Daoy (cell line): ENCODE measurements at regions not wholly inside any gene's neighbourhood (a gene's known extent, or its start where the extent isn't known, plus 50 kb on each side); places are given as distances from the start of the nearest gene placed in this dataset.

Experiments
- DNase-seq: peaks from one replicate; pipeline ENCODE4 v3.0.0-alpha.2; 2015; ENCODE audit warnings: low read depth

- no peak for DNase-seq
These were observed 202.1 kb upstream of the MEX3C start for GRCh38 chr18:51399491-51400122.

- no peak for DNase-seq
These were observed 203.2 kb upstream of the MEX3C start for GRCh38 chr18:51400721-51401120.

- no peak for DNase-seq
These were observed 204.4 kb upstream of the MEX3C start for GRCh38 chr18:51401912-51402311.

GRCh38 chr18:51404620-51405019 is 207.1 kb upstream of the MEX3C start:
- no peak for DNase-seq

DNA sequence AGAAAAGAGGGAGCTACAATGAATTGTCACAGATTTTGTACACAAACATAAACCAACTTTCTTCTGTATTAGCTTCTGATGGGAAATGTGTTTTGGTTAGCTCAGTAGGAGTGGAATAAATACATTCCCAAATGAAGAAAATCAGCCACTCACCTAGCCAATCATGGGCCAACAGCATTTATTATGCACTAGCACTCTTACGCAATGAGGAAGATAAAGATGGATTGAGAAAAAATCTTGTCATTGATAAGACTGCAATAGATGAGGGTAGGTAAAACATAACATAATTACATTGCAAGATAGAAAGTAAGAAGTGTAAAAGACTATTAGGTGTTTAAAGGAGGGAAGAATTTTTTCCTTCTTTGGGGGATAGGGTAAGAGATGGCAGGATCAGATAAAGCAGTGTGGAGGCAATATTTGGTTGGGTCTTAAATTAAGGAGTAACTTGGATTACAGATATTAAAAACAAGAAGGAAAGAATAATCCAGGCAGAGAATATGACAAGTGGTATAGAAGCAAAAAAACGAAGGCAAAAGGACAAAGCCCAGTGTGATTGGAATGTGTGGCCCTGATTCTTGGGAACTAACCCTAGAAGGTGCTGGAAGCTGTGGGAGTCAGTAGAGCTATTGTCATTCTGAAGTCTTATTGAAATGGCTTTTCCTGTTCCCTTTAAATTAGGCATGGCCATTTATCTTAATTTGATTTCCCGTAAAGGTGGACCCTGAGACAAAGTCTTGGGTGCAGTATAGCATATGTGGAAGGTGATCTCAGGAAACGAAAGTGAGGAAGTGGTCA is 208.4 kb upstream of the MEX3C start:
- DNase-seq: no peak

DNA sequence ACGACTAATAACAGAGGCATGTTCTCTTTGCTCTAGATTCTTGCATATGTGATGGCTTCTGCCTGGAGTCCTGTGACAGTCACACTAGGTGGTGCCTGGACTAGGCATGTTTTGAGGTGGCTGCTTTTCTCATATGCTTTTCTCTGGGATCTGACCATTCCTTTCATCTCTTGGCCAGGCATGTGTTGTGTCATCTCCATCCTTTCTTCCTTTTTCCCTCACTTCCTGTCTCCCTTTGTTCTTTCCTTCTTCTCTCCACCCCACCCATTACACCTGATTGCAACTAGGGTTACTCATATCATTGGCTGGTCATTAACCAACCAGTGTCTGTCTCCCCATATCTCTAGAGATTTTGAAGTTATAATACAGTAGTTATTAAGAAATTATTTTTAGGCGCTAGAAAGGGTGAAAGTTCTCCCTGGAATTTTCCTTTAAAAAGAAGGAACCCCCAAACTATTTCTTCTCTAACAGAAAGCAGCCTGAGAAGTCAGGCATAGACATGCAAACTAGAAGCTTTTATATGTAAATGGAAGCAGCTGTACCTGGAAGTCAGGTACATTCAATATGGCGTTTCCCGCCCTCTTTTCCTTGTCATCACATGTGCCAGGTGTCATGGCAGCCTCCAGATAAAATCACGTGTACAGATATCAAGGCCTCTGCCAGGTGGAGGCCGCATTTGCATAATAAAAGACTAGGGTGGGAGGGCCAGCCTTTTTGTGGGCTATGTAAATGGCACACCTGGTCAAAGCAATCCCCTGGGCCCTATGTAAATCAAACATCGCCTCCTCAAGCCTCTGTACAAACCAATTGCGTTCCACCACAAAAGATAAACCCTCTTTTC is 220.4 kb upstream of the MEX3C start:
- no peak for DNase-seq

- DNase-seq: no peak
These were observed 228.0 kb upstream of the MEX3C start for GRCh38 chr18:51425475-51425874.

GRCh38 chr18:51425889-51426288 is 228.4 kb upstream of the MEX3C start:
- no peak for DNase-seq

GRCh38 chr18:51426996-51427395 is 229.5 kb upstream of the MEX3C start:
- no peak for DNase-seq

DNA sequence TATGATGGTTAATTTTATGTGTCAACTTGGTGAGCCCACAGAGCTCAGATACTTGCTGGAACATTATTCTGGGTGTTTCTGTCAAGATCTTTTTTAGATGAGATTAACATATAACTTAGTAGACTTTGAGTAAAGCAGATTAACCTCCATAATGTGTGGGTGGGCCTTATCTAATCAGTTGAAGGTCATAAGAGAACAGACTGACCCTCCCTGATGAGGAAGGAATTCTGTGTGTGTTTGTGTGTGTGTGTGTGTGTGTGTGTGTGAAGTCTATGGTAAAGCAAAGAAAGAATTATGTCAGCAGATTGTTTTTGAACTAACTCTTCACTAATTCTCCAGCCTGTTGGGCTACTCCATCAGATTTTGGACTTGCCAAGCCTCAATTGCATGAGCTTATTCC is 232.2 kb upstream of the MEX3C start:
- no peak for DNase-seq

DNA sequence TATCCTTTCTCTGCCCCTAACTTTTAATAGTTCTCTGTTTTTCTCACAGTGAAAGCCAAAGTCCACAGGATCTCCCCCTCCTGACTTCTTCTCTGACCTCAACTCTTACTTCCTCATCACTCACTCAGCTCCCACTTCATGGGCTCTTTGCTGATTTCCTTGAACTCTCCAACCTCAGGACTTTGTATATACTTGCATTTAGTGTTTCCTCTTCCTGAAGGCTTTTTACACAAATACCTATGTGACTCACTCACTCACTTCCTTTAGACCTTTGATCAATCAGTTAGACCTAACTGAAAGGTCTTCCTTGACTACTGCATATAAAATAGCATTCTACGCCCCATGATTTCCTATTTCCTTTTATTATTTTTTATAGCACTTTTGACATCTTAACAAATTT is 233.1 kb upstream of the MEX3C start:
- no peak for DNase-seq

GRCh38 chr18:51433296-51433695 is 235.8 kb upstream of the MEX3C start:
- no peak for DNase-seq

DNA sequence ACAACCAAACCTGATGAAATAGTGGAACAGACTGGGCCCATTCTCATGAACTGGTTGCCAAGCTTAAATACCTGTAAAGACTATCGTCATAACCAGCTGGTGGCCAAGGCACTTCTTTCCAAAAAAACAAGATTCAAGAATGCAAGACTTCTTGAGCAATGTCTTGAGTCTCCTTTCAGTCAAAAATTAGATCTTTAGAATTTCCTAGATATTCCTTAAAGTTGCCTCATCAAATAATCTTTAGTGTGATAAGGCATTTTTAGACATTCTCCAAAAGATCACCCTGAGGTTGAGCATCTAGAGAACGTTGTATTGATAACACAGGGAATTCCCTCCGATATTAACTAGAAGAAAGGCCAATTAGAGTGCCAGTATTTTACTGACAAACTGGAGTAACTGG is 236.4 kb upstream of the MEX3C start:
- no peak for DNase-seq

DNA sequence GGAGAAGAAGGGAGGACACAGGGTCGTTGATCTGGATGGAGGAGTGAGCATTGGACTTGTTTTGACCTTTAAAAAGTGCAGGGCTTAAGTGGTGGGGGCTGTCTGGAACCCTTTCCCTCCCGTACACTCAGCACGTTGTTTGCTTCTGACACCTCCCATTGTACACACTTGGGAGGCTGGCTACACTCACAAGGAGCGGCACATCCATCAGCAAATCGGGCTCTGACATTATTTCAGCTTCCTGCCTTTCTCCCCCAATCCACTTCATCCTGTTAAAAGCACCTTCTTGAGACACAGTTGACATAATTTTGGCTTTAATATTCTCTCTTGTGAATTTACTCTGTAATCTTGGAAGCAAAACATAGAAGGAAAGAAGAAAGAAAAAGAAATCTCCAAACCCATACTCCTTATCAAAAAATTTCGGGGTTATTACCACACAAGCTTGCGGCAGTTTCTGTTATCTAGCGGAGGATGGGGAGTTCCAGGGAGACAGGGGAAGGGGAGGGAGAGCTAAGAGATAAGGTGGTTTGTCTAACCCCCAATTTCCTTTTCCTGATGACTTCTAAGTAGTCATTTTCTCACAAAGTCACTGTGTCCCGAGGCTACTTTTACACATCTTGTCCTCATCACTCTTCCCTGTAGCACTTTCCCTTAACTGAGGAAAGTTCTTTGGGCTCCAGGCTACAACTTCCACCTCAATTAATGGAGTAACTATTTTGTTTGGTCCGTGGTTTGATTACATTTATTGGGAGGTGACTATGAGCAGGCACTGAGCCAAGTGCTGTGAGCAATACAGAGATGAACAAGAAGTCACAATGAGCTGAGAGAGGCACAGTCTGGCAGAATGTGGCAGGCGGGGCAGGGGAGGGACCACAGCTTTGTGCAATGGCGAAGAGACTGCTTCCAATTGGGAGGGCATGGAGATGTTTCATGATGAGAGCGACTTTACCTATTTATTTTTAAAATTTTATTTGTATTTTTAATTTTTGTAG is 240.1 kb upstream of the MEX3C start:
- DNase-seq: no peak

- no peak for DNase-seq
These were observed 241.4 kb upstream of the MEX3C start for GRCh38 chr18:51438797-51439350.

GRCh38 chr18:51442012-51442411 is 244.5 kb upstream of the MEX3C start:
- DNase-seq: no peak

- no peak for DNase-seq
These were observed 249.2 kb upstream of the MEX3C start for GRCh38 chr18:51446571-51447210.

DNA sequence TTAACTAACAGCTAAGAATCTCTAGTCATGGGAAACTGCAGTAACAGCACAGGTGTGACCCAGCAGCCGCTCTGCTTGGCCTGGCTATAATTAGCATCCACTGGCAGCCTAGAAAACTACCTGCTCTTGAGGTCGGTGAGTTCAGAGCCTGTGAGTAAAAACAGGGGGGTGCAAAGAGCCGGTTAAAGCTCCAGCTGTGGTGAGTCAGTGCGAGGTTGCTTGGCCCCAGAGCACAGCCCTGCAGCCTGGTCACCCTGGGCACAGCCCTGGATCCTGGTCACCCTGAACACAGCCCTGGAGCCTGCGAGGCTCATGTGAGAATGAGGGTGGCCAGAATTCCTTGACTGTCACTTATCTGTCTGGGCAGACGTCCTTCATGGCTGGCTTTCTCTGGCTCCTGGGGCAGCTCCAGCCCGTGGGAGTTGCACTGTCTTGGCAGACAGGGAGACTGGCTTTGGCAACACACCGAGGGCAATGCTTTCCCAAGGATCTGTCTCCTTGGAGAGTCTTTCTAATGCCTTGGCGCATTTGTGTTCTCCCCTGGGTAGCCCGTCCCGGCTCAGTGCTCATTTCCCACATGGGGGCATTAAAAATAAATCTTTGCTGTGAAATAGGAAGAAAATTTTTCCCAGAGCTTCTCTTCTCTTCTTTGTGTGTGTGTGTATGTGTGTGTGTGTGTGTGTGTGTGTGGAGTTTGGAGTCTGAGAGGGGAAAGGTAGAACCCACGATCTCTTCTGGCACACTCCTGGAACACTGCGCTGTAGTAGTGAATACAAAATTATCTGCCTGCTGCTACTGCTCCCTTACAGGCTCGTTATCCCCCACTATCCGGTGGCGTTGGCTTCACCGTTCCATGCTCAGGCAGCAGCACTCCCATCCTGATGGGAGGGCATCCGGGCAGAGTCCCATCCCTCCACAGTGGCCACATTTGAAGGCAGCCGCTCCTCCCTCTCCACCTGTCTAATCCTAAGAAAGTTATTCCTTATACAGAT is 250.2 kb upstream of the MEX3C start:
- DNase-seq: no peak

- no peak for DNase-seq
These were observed 251.5 kb upstream of the MEX3C start for GRCh38 chr18:51448949-51449348.
